Nephron (organoid): ENCODE measurements at regions not wholly inside any gene's neighbourhood (a gene's known extent, or its start where the extent isn't known, plus 50 kb on each side); places are given as distances from the start of the nearest gene placed in this dataset.
"Not testable (repeated sequence)": the region's sequence is repeated elsewhere in the genome, so short reads cannot be mapped to it uniquely, and the experiment has no call there.

Experiments
- H3K27ac Mint-ChIP-seq, 3 experiments: 2 replicates each; pipeline ENCODE4 v1.8.0; 2020; ENCODE audit warnings: mixed read lengths in 3 of 3, mild to moderate bottlenecking in 2 of 3, moderate library complexity in 1 of 3
- H3K27me3 Mint-ChIP-seq: 2 replicates; pipeline ENCODE4 v1.8.0; 2021; ENCODE audit warnings: low read depth, mild to moderate bottlenecking, moderate library complexity, mixed read lengths
- H3K36me3 Mint-ChIP-seq: 2 replicates; pipeline ENCODE4 v1.8.0; 2020; ENCODE audit warnings: low read depth, mixed read lengths
- H3K4me1 Mint-ChIP-seq: 2 replicates; pipeline ENCODE4 v1.8.0; 2020; ENCODE audit warnings: mixed read lengths
- H3K4me3 Mint-ChIP-seq, 3 experiments: 2 replicates each; pipeline ENCODE4 v1.8.0; 2020; ENCODE audit warnings: mild to moderate bottlenecking in 3 of 3, mixed read lengths in 3 of 3, moderate library complexity in 2 of 3
- H3K9me3 Mint-ChIP-seq: 2 replicates; pipeline ENCODE4 v1.8.0; 2020; ENCODE audit warnings: mixed read lengths
- TF ChIP-seq, protein P1 (sequence below), 3 experiments: fragments of 200-600 bp; sonication (generic); IDR thresholded peaks; one replicate each; pipeline ENCODE4 v1.5.0; 2021; ENCODE audit warnings: antibody characterized with exemption in 3 of 3; ENCODE audit not compliant: unreplicated experiment in 3 of 3

DNA sequence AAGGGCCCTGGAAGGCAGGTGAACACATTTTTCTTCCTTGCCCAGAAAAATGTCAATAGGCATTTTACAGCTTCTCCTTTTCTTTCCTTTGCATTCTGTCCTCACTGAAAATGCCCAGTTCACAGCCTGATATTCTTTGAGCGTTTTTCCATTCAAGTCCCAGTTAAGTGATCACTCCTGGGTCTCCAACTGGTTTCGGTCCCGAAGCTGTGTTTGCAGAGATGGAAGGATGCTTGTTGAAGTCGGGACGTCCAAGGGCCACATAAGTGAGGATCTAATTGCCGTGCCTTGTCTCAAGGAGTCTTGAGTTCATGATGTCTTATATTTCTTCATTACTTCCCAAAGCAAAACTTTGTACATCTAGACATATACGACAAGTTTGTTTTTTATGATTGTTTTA is 208.7 kb upstream of the PRKCQ start:
- TF ChIP-seq, protein P1, sequence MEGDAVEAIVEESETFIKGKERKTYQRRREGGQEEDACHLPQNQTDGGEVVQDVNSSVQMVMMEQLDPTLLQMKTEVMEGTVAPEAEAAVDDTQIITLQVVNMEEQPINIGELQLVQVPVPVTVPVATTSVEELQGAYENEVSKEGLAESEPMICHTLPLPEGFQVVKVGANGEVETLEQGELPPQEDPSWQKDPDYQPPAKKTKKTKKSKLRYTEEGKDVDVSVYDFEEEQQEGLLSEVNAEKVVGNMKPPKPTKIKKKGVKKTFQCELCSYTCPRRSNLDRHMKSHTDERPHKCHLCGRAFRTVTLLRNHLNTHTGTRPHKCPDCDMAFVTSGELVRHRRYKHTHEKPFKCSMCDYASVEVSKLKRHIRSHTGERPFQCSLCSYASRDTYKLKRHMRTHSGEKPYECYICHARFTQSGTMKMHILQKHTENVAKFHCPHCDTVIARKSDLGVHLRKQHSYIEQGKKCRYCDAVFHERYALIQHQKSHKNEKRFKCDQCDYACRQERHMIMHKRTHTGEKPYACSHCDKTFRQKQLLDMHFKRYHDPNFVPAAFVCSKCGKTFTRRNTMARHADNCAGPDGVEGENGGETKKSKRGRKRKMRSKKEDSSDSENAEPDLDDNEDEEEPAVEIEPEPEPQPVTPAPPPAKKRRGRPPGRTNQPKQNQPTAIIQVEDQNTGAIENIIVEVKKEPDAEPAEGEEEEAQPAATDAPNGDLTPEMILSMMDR (IDR thresholded peaks at IDR 0.05; ENCODE audit: unreplicated experiment in 3 of 3), result no peak

DNA sequence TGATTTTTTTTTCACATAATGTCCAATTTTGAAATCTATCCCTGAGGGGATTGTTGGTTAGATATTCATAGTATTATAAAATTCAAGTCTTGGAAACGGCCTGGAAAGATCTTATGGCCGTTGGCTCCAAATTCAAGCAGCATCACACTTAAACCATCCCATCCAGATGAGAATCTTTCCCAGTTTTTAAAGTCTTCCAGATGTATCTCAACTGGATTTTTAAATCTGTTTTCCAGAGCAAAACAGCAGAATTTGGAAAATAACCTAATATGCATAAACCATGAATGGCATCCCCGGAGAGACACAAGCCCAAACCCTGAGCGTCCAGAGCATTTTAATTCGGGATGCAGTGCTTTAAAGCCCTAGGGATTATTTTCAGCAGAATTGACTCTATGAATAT is 208.2 kb upstream of the PRKCQ start:
- H3K27ac Mint-ChIP-seq, result no peak overlapping the region
- no peaks in the 10 kb centered on the region for H3K9me3 Mint-ChIP-seq
- TF ChIP-seq, protein P1 (IDR thresholded peaks at IDR 0.05; ENCODE audit: unreplicated experiment in 3 of 3), result no peak
- H3K4me1 Mint-ChIP-seq, result peaks cover 9% of the 10 kb centered on the region
- no peaks in the 10 kb centered on the region for H3K36me3 Mint-ChIP-seq
- H3K27me3 Mint-ChIP-seq, result peaks cover 10% of the 10 kb centered on the region
- H3K4me3 Mint-ChIP-seq, result no peak overlapping the region

More for the DNA sequence above, 208.7 kb upstream of the PRKCQ start:
- H3K36me3 Mint-ChIP-seq, result no peaks in the 10 kb centered on the region
- H3K4me3 Mint-ChIP-seq, result no peak overlapping the region
- peaks cover 10% of the 10 kb centered on the region for H3K27me3 Mint-ChIP-seq
- no peaks in the 10 kb centered on the region for H3K9me3 Mint-ChIP-seq
- peak overlapping the region in 1 of 3 experiments; percentile 16 for H3K27ac Mint-ChIP-seq
- peaks cover 9% of the 10 kb centered on the region for H3K4me1 Mint-ChIP-seq

DNA sequence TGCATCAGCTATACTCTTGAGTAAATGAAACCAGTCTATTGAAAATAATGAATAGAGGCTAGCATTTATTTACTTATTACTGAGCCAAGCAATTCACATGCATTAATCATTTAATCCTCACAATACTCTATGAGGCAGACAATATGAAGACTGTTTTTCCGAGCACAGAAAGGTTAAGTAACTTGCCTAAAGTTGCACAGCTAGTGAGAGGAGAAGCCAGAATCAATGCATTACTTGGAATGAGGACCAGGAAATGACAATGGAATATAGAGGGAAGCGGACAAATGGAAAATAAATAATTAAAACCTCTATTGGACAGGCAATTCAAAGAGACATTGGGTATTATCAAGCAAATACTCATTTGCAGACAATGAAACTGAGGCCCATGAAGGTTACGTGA is 207.6 kb upstream of the PRKCQ start:
- TF ChIP-seq, protein P1 (IDR thresholded peaks at IDR 0.05; ENCODE audit: unreplicated experiment in 3 of 3), result no peak
- Mint-ChIP-seq H3K27me3 (peaks cover 9% of the 10 kb centered on the region), H3K4me3 (no peak overlapping the region), H3K27ac (no peak overlapping the region), H3K36me3 (no peaks in the 10 kb centered on the region), H3K4me1 (peaks cover 9% of the 10 kb centered on the region), H3K9me3 (no peaks in the 10 kb centered on the region)

DNA sequence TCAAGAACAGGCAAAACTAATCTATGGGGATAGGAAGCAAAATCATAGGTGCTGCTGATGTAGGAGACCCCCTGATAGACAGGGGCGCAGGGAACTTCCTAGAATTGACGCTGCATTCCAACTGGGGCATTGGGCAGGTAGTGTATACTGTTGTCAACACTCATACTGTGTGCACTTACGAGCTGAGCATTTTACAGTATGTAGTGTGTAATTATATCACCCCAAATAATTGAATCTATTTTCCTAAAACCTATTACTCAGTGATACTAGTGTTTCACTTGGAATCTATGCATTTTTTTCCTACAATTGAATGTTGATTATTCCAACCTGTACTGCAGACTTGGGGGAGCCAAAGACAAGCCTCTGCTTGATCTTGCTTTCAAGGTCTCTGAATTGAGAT is 207.0 kb upstream of the PRKCQ start:
- Mint-ChIP-seq H3K27ac (no peak overlapping the region), H3K27me3 (peaks cover 7% of the 10 kb centered on the region), H3K36me3 (no peaks in the 10 kb centered on the region), H3K4me1 (peaks cover 9% of the 10 kb centered on the region), H3K9me3 (no peaks in the 10 kb centered on the region), H3K4me3 (no peak overlapping the region)
- TF ChIP-seq, protein P1 (IDR thresholded peaks at IDR 0.05; ENCODE audit: unreplicated experiment in 3 of 3), result no peak

DNA sequence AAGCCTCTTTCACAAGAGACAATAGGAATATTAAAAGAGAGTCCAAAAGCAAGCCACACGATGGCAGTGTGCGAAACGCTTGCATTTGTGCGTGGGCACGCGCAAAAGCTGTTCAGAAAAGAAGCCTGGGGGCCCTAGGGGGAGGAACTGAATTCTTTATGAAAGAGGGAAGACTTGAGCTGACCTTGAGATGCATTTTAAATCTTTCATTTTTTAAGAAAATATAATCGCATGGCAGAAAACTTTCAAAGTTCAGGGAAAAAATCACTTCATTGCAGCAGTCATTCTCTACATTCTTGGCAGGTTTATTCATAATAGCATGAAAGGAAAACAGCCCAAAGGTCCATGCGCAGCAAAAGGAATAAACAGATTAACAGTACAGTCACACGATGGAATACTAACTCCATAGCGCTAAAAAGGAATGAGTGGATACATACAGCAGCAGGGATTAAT is 206.5 kb upstream of the PRKCQ start:
- Mint-ChIP-seq H3K9me3 (no peaks in the 10 kb centered on the region), H3K36me3 (no peaks in the 10 kb centered on the region), H3K27me3 (peaks cover 7% of the 10 kb centered on the region), H3K4me1 (peaks cover 9% of the 10 kb centered on the region), H3K4me3 (no peak overlapping the region), H3K27ac (no peak overlapping the region)
- TF ChIP-seq, protein P1 (IDR thresholded peaks at IDR 0.05; ENCODE audit: unreplicated experiment in 3 of 3), result peak; percentile 43 to 55 (median 50)

GRCh38 chr10:6784429-6784828 is 204.4 kb upstream of the PRKCQ start:
- H3K9me3 Mint-ChIP-seq, H3K27ac Mint-ChIP-seq, H3K4me1 Mint-ChIP-seq, H3K4me3 Mint-ChIP-seq, H3K27me3 Mint-ChIP-seq, H3K36me3 Mint-ChIP-seq: not testable (repeated sequence)
